NCI-H345 treated with DMSO at 0.1 percent for 48 hours (cell line): ENCODE measurements at regions not wholly inside any gene's neighbourhood (a gene's known extent, or its start where the extent isn't known, plus 50 kb on each side); places are given as distances from the start of the nearest gene placed in this dataset.

Experiments used
- DNase-seq: peaks from one replicate; lab custom pipeline; 2025; ENCODE audit not compliant: unreplicated experiment; lab: John Stamatoyannopoulos, UW

DNA sequence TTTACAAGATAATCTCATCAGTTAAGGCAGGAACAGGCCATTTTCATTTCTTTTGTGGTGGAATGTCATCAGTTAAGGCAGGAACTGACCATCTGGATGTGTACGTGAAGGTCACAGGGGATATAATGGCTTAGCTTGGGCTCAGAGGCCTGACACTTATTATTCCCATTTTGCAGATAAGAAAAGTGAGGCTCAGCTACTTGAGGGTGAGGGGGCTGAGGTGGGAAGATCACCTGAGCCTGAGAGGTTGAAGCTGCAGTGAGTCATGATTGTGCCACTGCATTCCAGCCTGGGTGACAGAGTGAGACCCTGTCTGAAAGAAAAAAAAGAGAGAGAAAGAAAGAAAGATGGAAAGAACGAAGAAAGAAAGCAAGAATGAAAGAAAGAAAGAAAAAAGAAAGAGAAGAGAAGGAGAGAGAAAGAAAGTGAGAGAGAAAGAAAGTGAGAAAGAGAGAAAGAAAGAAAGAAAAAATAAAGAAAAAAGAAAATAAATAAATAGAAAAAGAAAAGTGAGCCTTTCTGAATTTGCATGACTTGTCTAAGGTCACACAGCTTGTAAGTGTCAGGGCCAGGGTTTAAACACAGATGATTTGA, 142.0 kb downstream of the TMEM30B start:
- no peak for DNase-seq

DNA sequence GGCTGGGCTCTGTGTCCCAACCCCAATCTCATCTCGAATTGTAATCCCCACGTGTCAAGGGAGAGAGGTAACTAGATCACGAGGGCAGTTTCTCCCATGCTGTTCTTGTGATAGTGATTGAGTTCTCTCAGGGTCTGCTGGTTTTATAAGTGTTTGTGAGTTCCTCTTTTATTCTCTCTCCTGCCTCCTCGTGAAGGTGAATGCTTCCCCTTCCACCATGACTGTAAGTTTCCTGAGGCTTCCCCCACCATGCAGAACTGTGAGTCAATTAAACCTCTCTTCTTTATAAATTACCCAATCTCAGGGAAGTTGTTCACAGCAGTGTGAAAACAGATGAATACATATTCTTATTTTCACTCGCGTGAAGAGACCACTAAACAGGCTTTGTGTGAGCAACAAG, 148.2 kb downstream of the TMEM30B start:
- DNase-seq, result no peak

DNA sequence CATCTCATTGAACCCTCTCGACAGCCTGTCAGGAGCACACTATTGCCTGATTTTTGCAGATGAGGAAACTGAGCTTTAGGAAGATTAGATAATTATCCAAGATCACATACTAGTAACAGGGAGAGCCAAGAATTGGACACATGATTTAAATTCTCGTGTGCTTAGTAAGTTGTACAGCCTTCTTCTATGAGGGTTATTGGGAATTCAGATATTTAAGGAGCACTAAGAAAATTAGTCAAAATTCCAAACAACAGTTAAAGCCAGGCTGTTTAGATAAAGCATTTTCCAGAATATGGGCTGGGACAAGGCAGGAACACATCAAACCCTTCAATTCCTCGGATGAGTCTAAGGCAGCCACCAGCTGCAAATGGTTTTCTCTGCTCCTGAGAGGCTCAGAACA, 148.8 kb downstream of the TMEM30B start:
- DNase-seq, result no peak

DNA sequence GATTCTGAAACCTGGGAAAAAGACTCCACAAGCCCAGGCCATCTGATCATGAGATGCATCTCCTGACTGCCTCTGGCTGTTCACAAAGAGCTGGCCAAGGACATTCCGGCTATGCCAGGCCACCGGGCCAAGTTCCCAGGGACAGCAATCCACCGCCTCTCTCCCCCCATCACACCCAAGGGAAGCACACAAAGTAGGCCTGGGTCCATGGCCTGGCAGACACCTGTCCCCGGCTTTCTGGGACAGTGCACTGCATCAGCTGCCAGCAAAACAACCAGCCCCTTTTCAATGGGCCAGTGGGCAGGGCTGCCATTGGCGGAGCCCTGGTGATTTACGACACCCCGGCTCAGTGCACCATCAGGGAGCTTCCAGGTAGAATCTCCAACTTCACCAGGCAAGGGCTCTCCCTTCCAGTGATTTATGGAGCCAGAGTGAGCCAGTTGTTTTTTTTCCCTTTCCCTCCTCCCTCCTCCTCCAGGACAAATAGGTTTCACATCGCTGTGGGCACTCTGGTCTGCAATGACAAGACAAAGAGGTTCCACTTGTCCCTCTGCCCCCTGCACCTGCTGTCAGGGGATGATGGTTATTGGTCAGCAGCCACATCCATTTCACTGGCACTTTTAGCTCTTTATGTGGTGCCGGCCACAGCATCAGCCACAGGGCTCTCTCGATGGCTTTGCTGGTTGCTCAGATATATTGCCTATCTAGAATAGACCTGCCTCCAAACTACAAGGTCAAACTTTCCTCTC, 149.6 kb downstream of the SLC38A6 start:
- no peak for DNase-seq

DNA sequence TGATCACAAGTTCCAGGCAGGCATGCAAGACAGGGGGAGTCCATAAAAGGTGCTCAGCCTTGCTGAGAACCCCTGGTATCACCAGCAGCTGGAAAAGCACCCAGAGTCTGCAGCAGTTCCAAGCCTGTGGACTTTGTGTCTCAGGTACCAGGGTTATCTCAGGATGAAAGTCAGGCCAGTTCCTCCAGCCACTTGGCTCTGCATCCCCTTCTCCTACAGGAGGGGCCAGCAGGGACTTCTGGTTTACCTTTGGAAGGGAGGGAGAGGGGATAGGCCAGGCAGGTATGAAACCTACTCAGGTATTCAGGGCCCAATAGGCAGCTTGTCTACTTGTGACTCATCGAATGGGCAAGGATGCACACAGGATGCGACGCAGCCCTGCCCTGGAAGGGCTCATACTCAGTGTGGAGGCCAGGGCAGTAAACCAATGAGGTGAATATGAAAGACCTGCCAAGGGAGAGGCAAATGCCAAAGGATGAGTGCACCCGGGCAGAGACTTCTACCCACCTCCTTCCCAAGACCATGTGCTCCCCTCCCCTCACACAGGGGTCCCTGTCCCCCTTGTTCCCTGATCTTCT, 148.2 kb downstream of the SLC38A6 start:
- no peak for DNase-seq

DNA sequence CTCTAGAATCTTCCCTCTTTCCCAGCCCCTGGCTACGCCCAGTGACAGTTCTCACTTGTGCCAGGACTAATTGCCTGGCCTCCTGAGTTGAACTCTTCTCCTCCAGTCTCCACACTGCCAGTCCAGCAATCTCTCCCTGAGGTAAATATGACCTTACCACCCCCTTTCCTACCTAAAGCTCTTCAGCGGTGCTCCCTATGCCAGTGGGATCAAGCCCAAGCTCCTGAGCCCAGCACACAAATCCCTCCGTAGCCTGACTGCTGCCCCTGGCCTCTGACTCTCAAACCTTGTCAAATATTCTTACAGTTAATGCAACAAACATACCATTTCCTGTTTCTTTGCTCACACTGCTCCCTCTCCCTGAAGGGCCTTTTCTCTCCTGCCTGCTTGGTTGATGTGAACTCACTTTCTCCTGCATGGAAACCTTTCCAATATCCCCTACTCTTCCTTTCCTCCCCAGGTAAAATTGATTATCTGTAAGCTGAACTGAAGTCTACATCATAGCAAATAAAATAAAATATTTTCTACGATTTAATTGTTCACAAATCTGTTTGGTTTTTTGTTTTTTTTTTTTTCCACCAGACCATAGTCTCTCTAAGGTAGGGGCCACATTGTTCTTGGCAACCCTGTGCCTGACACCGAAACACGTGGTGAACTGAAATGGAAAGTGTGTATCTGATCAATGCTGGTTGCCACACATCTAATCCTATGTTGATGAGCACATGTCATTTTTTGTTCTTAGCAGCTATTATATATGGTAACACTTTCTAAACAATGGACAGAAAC, 147.5 kb downstream of the SLC38A6 start:
- no peak for DNase-seq

DNA sequence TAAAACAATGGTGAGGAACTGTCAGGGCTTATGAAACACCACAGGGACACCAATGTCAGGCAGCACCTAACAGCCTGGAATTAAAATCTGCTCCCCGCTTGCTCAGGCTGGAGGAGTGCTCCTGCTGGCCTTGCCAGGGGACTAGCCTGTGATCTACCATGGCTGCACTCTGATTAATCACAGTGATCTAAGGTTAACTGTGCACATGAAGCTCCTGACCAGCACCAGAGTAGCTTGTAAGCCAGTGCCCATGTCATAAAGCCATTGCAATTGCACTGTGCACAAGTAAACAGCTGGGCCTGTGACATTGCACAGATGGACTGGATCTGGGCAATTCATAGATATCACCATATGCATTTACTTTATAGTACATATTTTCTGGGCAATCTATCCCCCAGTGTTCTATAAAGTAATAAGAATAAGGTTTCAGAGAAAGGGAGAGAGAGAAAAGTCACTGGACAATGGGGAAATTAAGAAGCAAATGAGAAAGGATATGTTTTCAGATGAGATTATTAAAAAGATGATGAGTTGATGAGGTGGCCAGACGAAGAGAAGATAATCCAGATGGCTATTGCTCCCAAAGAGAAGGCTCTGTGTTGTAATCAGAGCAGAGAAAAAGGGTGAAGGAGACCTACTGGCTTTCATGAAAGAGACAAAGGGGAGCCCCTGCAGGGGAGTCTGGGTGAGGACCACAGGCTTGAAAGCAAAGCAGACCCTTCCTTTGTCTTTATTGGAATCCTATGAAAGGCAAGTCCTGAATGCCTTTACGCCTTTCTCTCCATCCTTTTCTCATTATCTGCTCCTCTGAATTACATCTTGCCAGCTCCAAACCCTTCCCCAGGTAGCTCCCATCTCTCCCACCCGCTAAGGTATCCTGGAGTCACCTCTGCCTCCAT, 145.8 kb downstream of the SLC38A6 start:
- no peak for DNase-seq

DNA sequence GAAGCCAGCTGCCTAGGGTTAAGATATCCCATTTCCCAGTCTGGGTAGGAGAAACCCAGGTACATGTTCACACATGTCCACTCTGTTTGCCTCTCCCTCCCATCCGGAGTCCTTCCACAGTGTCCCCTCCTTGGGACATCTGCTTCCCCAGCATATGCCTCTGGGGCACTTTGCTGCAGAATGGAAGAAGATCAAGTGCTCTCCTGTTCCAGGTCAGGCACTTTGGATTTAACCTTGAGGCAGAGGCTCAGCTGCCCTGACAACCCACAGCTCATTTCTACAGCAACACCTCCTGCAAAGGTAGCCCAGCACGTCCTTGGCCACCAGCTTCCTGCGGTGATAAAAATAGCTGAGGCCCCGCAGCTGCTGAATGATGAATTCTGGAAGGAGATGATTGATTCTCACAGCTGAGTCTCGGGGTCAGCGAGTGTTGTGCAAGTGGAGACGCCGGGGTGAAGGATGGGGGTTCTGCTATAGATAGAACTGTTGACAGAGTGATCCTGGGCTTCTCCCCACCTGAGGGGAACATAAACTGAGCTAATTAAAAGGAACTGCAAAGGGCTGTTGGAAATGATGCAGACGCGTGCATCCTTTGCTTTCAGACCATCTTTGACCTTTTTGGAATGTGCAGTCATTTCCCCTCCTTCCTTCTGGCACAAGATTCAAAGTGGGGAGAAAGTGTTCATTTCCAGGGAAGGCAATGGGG, 145.0 kb downstream of the SLC38A6 start:
- DNase-seq, result peak; percentile 43

DNA sequence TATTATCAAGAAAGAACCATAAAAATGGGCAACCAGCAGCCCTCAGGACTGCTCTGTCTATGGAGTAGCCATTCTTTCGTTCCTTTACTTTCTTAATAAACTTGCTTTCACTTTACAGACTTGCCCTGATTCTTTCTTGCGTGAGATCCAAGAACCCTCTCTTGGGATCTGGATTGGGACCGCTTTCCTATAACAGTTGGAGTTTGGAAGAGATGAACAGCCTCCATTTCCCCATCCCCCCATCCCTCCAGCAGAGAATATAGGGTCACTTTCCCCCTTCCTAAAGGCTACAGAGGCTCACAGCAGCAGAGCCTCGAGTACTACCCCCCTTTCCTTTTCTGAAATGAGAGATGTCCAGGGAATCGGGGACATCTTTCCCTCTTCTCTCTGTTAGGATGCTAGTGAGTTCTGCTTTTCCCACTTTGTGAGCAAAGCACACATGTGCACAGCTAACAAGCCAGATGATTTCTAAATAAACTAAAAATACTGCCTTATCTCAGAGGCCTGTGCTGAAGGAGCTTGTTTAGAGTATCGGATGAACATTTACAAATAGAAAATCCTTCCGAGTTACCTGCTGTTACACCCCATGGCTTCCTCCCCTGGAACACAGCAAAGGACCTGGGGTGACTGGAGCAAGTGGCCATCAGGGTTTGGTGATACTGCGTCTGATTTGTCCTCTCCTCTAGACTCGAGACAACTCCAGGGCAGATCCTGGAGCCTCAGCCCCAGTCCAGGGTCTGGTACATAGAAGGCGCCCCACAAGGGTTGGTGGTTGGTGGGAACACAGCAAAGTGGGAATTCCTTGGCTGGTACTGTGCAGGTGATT, 144.2 kb downstream of the SLC38A6 start:
- DNase-seq, result no peak

DNA sequence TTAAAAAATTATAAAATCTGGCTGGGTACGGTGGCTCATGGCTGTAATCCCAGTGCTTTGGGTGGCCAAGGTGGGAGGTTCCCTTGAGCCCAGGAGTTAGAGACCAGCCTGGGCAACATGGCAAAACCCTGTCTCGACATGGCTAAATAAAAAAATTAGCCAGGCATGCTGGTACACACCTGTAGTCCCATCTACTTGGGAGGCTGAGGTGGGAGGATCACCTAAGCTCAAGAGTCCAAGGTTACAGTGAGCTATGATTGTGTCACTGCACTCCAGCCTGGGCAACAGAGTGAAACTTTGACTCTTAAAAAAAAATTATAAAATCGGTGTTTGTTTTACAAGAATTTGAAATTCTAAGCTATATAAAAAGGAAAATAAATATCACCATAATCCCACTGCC, 141.8 kb downstream of the SLC38A6 start:
- DNase-seq, result no peak

DNA sequence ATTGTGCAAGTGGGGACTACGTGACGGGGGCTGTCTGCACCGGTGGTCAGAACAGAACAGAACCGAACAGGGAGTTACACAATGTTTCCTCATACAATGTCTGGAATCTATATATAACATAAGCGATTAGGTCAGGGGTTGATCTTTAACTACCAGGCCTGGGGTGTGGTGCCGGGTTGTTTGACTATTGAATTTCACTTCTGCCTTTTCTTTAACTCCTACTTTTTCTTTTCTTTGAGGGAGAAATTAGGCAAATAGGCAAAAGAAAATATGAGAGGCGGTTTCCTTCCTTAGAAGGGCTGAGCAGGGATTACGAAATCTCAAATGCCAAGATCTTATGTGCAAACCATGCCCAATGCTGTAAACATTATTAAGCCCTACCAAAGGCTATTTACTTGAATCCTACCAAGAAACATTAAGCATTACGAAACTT, 140.3 kb downstream of the SLC38A6 start:
- DNase-seq, result no peak

DNA sequence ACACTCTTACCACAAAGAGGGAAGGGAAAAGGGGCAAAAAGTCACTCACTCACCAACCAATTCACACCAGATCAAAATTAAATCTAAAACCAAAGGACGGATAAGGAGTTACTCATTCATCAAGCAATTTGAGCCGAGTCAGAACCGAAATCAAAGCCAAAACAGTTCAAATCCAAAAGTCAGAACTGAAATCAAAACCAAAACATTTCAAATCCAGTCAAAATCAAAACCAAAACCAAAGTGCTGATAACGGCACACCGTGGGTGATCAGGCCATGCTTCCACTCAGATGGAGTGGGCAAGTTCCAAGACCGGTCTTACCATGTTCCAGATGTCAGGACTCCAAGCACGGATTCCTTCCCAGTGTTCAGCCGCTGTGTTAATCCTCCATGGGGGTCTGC, 139.5 kb downstream of the SLC38A6 start:
- DNase-seq, result no peak

DNA sequence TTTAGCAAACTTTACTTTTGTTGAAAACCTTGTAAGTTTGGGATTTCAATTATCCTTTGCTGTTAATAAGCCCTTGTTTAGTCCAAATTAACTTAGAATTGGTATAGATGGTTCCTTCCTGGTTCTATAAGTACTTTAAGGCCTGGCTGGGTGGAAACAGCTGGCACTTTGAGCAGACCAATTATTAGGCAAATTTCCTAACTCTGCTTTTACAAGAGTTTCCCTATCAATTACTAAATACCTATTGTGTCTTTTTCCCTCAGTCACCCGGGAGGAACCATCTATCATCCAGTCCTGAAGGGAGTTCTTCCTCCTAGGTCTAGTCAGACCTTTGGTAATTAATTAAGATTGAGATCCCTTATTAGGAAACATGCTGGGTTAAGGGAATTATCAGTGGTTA, 138.0 kb downstream of the SLC38A6 start:
- no peak for DNase-seq

DNA sequence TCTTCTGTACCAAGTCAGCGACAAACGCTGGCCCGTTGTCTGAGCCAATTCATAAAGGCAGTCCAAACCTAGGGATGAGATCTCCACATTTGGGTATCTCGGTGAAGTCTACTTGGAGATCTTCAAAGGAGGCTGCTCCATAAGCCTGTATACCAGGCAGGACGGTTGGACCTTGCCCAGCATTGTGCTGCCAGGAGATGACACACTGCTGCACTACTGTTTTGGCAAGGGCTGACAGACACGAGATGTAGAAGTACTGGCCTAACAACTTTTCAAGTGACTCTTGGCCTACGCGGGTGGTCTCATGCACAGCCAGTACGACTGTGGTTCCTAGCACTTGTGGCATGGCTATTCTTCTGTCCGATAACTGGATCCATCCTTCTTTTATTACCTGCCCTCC, 135.3 kb downstream of the SLC38A6 start:
- DNase-seq, result no peak

DNA sequence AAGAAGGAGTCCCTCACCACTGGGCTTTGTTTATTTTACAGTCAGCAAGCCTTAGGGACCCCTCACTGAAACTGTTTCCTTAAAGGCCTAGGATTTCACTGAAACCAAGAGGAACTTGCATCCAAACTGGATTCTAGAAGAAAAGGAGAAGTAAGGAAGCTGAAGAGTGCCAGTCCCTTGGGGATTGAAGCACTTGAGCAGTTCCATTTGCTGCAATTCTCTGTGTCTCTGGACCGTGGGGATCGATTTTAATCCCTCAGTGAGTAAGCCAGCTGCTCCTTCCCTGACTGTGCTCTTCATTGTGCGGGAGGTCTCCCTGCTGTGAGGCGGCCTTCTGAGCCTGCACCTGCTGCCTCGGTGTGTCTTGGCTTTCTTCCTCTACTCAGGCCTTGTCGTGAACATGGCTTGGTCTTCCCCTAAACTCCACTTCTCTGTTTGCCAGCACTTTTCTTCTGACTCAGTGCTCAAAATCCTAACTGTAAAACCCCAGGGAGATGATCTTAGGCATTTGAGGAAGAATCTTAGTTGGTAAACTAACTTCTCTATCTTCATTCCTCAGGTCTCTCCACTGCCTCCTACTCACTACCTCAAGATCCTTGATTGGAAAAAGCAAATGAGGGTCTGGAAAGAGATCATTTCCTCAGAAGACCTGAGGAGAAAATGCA, 132.6 kb downstream of the SLC38A6 start:
- no peak for DNase-seq

DNA sequence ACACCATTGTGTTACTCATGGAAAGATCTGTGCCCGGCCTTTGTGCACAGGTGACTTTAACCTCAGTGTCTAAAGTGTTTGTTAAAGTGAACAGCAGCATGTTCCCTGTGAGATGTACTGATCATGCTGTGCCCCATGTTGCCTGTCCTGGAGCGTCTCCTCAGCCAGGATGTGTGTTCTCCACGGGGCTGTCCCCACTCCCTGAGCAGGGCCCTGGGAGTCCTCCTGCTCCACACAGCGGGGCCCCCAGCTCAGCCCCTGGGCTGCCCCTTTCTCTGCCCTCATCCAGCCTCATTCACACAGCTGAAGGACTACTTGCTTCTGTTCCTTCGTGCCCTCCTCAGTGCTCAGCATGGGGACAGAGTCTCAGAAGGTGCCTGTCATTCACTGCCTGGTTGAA, 131.5 kb downstream of the SLC38A6 start:
- no peak for DNase-seq

DNA sequence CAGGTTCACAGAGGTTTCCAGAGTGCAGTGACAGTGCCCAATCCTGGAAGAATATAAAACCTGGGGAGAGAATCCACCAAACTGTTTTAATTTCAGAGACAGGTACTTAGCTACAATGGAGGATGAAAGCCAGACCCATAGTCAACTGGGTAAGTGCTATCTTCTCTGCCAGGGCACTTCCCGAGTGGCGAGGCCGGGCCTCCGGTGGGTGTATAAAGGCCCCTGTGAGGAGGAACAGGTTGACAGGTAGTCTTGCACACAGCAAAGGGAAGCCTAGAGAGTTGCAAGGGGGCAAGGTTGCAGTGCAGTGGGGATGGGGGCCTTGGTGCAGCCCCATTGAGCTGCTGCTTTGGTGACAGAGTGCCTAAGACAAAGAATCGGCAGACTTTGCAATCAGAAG, 130.7 kb downstream of the SLC38A6 start:
- DNase-seq, result no peak

DNA sequence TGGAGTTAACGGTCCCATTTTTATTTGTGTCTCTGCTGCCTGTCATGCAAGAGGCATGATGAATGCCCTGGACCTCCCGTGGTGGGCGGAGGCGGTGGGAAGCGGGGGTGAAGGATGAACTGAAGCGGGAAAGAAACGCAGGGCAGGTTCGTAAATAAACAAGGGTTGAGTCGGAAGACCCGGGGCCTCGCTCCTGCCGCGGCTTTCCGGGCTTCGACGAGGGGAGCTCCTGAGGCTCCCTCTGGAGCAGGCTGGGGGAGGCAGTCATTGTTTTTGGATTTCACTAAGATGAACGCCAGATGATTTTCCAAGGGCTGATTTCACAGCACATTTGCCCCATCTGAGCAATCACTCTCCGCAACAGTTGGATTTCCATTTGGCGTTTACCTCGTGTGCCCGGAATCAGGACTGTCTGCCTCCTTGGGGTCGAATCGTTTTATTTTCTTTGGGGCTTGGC, 130.2 kb downstream of the SLC38A6 start:
- no peak for DNase-seq
